Lower lobe of right lung (tissue), 2 donors: ENCODE measurements at regions not wholly inside any gene's neighbourhood (a gene's known extent, or its start where the extent isn't known, plus 50 kb on each side); places are given as distances from the start of the nearest gene placed in this dataset.

Experiments used
- ATAC-seq, 2 donors: fragments of 200-7000 bp; cut with Tn5 transposase; one replicate each; pipeline ENCODE4 v1.9.1; 2020 to 2022; ENCODE audit warnings: mild to moderate bottlenecking in 2 of 2, moderate library complexity in 2 of 2
- DNase-seq: peaks from one replicate; pipeline ENCODE4 v3.0.0-alpha.2; 2020
- H3K27ac ChIP-seq: fragments of 200-600 bp; one replicate; pipeline ENCODE4 v1.8.0; 2022
- H3K27me3 ChIP-seq: fragments of 200-600 bp; one replicate; pipeline ENCODE4 v1.8.0; 2022; ENCODE audit warnings: low read depth
- H3K36me3 ChIP-seq: fragments of 200-600 bp; one replicate; pipeline ENCODE4 v1.8.0; 2022; ENCODE audit warnings: mild to moderate bottlenecking
- H3K4me1 ChIP-seq: fragments of 200-600 bp; one replicate; pipeline ENCODE4 v1.8.0; 2022
- H3K4me3 ChIP-seq: fragments of 200-600 bp; one replicate; pipeline ENCODE4 v1.8.0; 2022; ENCODE audit warnings: mild to moderate bottlenecking
- H3K9me3 ChIP-seq: fragments of 200-600 bp; one replicate; pipeline ENCODE4 v1.8.0; 2022
- intact Hi-C: fragments of 100-400 bp; cut with DNase I; formaldehyde crosslinking; loops from one replicate; pipeline ENCODE4 v1.11.0; 2022
- TF ChIP-seq, protein P1 (sequence below): fragments of 200-600 bp; IDR thresholded peaks from one replicate; pipeline ENCODE4 v1.8.0; 2022; ENCODE audit warnings: antibody characterized with exemption, mild to moderate bottlenecking
- donor health status: DM: no; HTN: yes; CAD: no; lungs with severe emphysema.

DNA sequence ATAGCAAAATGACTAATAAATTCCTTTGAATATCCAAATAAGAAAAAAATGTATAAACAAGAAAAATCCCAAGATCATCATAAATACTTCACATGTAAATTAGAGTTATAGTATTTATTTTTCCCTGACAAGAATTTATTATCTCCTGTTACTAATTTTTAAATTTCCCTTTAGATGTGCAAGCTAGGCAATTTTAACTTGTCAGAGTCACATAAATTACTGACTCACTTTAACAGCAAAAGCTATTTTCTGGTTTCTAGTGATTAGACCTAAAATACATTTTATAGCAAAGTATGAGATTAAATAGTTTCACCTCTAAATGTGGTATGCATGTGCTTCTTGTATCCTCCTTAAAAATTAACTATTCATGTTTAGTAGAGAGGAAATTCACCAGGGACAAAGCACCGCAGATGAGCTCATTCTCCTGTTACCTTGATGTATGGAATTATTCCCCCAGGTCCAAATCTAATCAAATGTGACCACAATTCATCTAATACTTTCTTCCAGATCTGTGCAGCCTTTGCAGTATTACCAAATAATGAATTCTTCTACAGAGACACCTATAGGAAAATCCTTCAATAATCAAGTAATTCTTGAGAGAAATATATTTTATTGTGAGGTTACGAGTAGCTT lies 621.2 kb downstream of the DNAJB9 start:
- TF ChIP-seq, protein P1, sequence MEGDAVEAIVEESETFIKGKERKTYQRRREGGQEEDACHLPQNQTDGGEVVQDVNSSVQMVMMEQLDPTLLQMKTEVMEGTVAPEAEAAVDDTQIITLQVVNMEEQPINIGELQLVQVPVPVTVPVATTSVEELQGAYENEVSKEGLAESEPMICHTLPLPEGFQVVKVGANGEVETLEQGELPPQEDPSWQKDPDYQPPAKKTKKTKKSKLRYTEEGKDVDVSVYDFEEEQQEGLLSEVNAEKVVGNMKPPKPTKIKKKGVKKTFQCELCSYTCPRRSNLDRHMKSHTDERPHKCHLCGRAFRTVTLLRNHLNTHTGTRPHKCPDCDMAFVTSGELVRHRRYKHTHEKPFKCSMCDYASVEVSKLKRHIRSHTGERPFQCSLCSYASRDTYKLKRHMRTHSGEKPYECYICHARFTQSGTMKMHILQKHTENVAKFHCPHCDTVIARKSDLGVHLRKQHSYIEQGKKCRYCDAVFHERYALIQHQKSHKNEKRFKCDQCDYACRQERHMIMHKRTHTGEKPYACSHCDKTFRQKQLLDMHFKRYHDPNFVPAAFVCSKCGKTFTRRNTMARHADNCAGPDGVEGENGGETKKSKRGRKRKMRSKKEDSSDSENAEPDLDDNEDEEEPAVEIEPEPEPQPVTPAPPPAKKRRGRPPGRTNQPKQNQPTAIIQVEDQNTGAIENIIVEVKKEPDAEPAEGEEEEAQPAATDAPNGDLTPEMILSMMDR: no peak
- Histone ChIP-seq H3K9me3 (no peaks in the 10 kb centered on the region), H3K4me1 (no peaks in the 10 kb centered on the region), H3K36me3 (no peaks in the 10 kb centered on the region), H3K27me3 (no peaks in the 10 kb centered on the region), H3K4me3 (no peak overlapping the region), H3K27ac (no peak overlapping the region)
- intact Hi-C loops: no loop called here
- ATAC-seq: no peak
- DNase-seq: no peak

DNA sequence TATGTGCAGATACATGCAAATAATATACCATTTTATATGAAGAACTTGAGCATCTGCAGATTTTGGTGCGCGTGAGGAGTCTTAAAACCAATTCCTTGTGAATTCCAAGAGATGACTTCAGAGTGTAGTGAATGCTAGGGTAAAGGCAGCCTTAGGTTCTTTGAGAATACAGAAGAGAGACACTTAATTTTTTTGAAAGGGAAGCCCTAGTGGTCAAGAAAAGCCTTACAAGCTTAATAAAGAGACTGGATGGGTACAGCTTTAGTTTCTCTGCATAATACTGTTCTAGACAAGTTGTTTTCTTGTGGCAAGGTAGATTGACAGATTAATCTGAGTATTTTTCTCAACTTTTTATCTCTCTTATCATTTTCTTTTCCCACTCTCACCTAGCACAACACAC lies 636.5 kb downstream of the DNAJB9 start:
- DNase-seq: no peak
- H3K4me3 ChIP-seq: no peak overlapping the region
- H3K27ac ChIP-seq: no peak overlapping the region
- H3K4me1 ChIP-seq: no peaks in the 10 kb centered on the region
- intact Hi-C loops: no loop called here
- no peaks in the 10 kb centered on the region for H3K9me3 ChIP-seq
- TF ChIP-seq, protein P1: no peak
- ATAC-seq: no peak
- no peaks in the 10 kb centered on the region for H3K27me3 ChIP-seq
- no peaks in the 10 kb centered on the region for H3K36me3 ChIP-seq

DNA sequence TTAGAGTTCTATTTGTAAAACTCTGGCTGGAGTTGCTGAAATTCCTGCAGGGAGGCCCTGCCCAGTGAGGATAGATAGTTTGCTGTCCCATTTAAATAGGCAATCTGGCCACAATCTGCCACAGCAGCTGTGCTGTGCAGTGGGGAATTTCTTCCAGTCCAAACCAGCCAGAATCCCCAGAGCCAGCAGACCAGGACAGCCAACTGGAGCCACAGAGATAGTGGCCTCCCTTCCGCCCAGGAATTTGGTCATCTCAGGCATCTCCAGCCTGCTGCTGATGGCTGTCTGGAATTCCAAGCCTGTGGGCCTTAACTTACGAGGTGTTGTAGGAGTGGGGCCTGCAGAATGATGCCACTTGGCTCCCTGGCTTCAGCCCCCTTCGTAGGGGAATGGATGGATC lies 643.4 kb downstream of the DNAJB9 start:
- Histone ChIP-seq H3K27ac (no peak overlapping the region), H3K36me3 (no peaks in the 10 kb centered on the region), H3K9me3 (no peaks in the 10 kb centered on the region), H3K4me3 (no peak overlapping the region), H3K27me3 (no peaks in the 10 kb centered on the region), H3K4me1 (no peaks in the 10 kb centered on the region)
- ATAC-seq: peak in 1 of 2 donors; percentile 13
- DNase-seq: no peak
- TF ChIP-seq, protein P1: no peak
- intact Hi-C loops: no loop called here

DNA sequence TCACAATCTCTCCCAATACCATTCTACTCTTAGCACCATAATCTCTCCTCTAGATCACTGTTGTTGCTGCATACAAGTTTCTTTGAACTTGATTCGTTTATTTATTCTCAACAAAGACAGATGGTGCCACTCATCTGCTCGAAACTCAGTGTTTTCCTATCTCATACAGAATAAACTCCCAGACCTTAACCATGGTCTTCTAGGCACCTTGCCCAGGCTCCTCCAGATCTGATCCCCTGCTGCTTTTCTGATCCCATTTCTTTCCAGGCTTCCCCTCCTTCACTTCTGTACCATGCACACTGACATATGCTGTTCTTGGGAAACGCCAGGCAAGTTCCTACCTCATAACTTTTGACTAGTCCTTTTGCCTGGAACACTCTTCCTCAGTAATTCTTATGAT lies 645.7 kb downstream of the DNAJB9 start:
- intact Hi-C loops: no loop called here
- H3K36me3 ChIP-seq: no peaks in the 10 kb centered on the region

DNA sequence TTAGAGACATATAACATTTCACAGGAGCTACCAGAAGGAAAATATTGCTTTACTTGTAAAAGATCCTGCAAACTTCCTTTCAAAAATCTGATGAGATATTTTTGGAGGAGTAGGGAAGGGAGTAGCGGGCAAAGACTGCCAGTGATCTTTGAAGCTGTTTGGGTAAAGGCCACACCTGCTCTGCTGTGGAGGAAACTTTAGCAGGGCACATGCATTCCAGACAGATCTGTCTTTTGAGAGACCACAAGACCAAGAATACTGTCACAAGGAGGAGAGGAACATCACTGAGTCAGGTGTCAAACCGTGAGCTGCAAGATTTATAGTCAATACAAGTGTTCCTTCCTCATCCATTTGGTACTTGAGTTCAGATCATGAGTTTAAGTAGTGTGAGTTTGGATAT lies 654.4 kb downstream of the DNAJB9 start:
- Histone ChIP-seq H3K27ac (no peak overlapping the region), H3K4me3 (no peak overlapping the region), H3K36me3 (no peaks in the 10 kb centered on the region), H3K27me3 (no peaks in the 10 kb centered on the region), H3K4me1 (no peaks in the 10 kb centered on the region), H3K9me3 (no peaks in the 10 kb centered on the region)
- no peak for DNase-seq
- intact Hi-C loops: no loop called here
- TF ChIP-seq, protein P1: no peak
- no peak for ATAC-seq

More for the DNA sequence above, 645.7 kb downstream of the DNAJB9 start:
- Histone ChIP-seq H3K4me3 (no peak overlapping the region), H3K9me3 (no peaks in the 10 kb centered on the region), H3K4me1 (no peaks in the 10 kb centered on the region), H3K27me3 (no peaks in the 10 kb centered on the region), H3K27ac (no peak overlapping the region)
- TF ChIP-seq, protein P1: no peak
- no peak for DNase-seq
- no peak for ATAC-seq
